Loucy (cell line): ENCODE measurements at regions not wholly inside any gene's neighbourhood (a gene's known extent, or its start where the extent isn't known, plus 50 kb on each side); places are given as distances from the start of the nearest gene placed in this dataset.
A peak's percentile ranks its signal among the peaks of the same experiment; 100 is the strongest.

Source experiments
- H2AFZ ChIP-seq: fragments of 200-600 bp; sonication (generic); 2 replicates; pipeline ENCODE4 v1.6.0; 2016; ENCODE audit warnings: antibody characterized with exemption, mild to moderate bottlenecking, low read length, moderate library complexity
- H3F3A ChIP-seq: fragments of 200-600 bp; 2 replicates; pipeline ENCODE4 v1.6.0; 2016; ENCODE audit warnings: antibody characterized with exemption, low read depth, mild to moderate bottlenecking
- H3K27me3 ChIP-seq: fragments of 200-600 bp; sonication (generic); 2 replicates; pipeline ENCODE4 v1.6.1; 2014; ENCODE audit warnings: low read length, mild to moderate bottlenecking; ENCODE audit not compliant: insufficient read depth, poor library complexity, severe bottlenecking
- H3K36me3 ChIP-seq: fragments of 200-600 bp; sonication (generic); 2 replicates; pipeline ENCODE4 v1.6.1; 2016; ENCODE audit warnings: low read length; ENCODE audit not compliant: insufficient read depth
- H3K4me1 ChIP-seq: fragments of 200-600 bp; sonication (generic); 2 replicates; pipeline ENCODE4 v1.5.1; 2014; ENCODE audit warnings: low read length, mild to moderate bottlenecking; ENCODE audit not compliant: insufficient read depth, poor library complexity, severe bottlenecking
- H3K4me2 ChIP-seq: fragments of 200-600 bp; sonication (generic); 2 replicates; pipeline ENCODE4 v1.6.0; 2014; ENCODE audit warnings: antibody characterized with exemption, low read length, low read depth, mild to moderate bottlenecking; ENCODE audit not compliant: poor library complexity, severe bottlenecking
- H3K4me3 ChIP-seq: fragments of 200-600 bp; sonication (generic); 2 replicates; pipeline ENCODE4 v1.5.1; 2014; ENCODE audit warnings: low read length, mild to moderate bottlenecking, mixed read lengths; ENCODE audit not compliant: poor library complexity, severe bottlenecking
- H3K79me2 ChIP-seq: fragments of 200-600 bp; sonication (generic); 2 replicates; pipeline ENCODE4 v1.6.1; 2014; ENCODE audit warnings: low read length; ENCODE audit not compliant: insufficient read depth
- H3K9ac ChIP-seq: fragments of 200-600 bp; sonication (generic); 2 replicates; pipeline ENCODE4 v1.6.0; 2014; ENCODE audit warnings: mild to moderate bottlenecking, low read depth, low read length, moderate library complexity; ENCODE audit not compliant: poor library complexity, severe bottlenecking
- H3K9me2 ChIP-seq: fragments of 200-600 bp; sonication (generic); replicated peaks from 2 replicates; pipeline ENCODE4 v1.6.1; 2016; ENCODE audit warnings: low read depth, low read length, mixed read lengths
- H3K9me3 ChIP-seq: fragments of 200-600 bp; sonication (generic); 2 replicates; pipeline ENCODE4 v1.6.1; 2014; ENCODE audit warnings: mild to moderate bottlenecking, antibody characterized with exemption, low read length, low read depth; ENCODE audit not compliant: insufficient read depth
- H4K20me1 ChIP-seq: fragments of 200-600 bp; sonication (generic); 2 replicates; pipeline ENCODE4 v1.6.0; 2014; ENCODE audit warnings: antibody characterized with exemption, low read length, mild to moderate bottlenecking; ENCODE audit not compliant: insufficient read depth, poor library complexity, severe bottlenecking
- EZH2phosphoT487 ChIP-seq: fragments of 200-600 bp; IDR thresholded peaks from 2 replicates; pipeline ENCODE4 v1.6.1; 2018; ENCODE audit warnings: antibody characterized with exemption, mild to moderate bottlenecking, moderate library complexity, borderline replicate concordance
- TF ChIP-seq, protein P1 (sequence below): fragments of 200-600 bp; sonication (generic); conservative IDR thresholded peaks from 2 replicates; pipeline ENCODE4 v1.5.1; 2014; ENCODE audit warnings: mild to moderate bottlenecking, antibody characterized with exemption, low read length

DNA sequence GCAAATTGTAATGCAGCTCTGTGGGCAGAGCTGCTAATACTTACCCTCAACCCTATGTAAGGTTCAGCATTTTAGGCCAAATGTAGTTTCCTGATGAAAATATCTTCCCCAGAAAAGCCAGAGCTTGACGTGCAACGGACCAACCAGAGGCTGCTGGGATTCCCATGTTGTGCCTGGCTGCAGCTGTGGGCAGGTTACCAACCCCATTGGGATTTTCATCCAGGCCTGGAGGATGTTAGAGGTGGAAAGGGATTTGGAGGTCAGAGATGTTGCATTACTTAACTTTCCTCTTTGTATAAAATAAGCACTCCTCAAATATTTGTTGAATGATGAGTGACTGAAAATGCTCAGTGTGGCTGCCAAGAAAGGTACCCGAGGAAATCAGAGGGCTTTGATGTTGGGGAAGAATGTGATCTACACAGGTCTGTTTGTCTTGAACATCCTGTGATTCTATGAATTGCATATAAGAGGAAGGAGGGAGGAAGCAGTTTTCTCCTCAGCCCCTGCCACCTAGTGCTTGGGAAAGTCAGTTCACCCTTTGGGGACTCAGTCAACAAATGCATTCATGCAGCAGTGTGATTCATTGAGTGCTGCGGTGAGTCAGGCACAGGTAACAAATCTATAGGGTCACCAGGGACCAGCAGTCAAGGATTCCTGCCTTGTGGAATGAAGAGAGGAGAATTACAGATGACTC lies 487.2 kb downstream of the RPS24 start:
- peak overlapping the region; percentile 43; the same call in 1 of the 2 replicates for H2AFZ ChIP-seq
- peaks cover 13% of the 10 kb centered on the region for H3K4me1 ChIP-seq
- H4K20me1 ChIP-seq, result no peaks in the 10 kb centered on the region
- H3K36me3 ChIP-seq, result no peaks in the 10 kb centered on the region
- H3K27me3 ChIP-seq, result no peaks in the 10 kb centered on the region
- H3K9me3 ChIP-seq, result no peaks in the 10 kb centered on the region
- H3K4me3 ChIP-seq, result no peak overlapping the region
- H3K9ac ChIP-seq, result no peak overlapping the region
- H3K9me2 ChIP-seq, result no peaks in the 10 kb centered on the region
- no peak overlapping the region for H3K4me2 ChIP-seq
- TF ChIP-seq, protein P1, sequence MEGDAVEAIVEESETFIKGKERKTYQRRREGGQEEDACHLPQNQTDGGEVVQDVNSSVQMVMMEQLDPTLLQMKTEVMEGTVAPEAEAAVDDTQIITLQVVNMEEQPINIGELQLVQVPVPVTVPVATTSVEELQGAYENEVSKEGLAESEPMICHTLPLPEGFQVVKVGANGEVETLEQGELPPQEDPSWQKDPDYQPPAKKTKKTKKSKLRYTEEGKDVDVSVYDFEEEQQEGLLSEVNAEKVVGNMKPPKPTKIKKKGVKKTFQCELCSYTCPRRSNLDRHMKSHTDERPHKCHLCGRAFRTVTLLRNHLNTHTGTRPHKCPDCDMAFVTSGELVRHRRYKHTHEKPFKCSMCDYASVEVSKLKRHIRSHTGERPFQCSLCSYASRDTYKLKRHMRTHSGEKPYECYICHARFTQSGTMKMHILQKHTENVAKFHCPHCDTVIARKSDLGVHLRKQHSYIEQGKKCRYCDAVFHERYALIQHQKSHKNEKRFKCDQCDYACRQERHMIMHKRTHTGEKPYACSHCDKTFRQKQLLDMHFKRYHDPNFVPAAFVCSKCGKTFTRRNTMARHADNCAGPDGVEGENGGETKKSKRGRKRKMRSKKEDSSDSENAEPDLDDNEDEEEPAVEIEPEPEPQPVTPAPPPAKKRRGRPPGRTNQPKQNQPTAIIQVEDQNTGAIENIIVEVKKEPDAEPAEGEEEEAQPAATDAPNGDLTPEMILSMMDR, result peak; percentile 70
- no peak for TF ChIP-seq EZH2phosphoT487
- no peaks in the 10 kb centered on the region for H3K79me2 ChIP-seq
- no peaks in the 10 kb centered on the region for H3F3A ChIP-seq

DNA sequence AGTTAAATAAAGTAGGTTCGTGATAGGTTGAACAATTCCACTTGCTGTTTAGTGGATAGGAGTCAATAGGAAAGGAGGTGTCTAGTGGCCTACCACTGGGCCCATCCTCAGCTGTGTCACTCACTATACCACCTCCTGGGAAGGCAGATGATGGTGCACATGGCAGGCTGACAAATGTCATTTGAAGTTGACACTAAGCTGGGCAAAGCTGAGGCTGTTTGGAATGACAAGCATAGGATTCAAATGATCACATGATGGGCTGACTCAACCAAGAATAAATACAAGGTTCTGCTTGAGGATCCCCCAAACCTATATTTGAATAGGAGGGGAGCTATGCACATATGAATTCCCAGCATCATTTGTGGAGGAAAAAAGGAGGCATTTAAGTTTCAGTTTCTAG lies 489.8 kb downstream of the RPS24 start:
- Histone ChIP-seq H3K79me2 (no peaks in the 10 kb centered on the region), H4K20me1 (no peaks in the 10 kb centered on the region), H3K4me3 (no peak overlapping the region), H3K9me2 (no peaks in the 10 kb centered on the region), H3K9ac (no peak overlapping the region), H3F3A (no peaks in the 10 kb centered on the region), H3K4me2 (no peak overlapping the region), H3K9me3 (no peaks in the 10 kb centered on the region), H2AFZ (no peak overlapping the region), H3K36me3 (no peaks in the 10 kb centered on the region), H3K4me1 (peaks cover 13% of the 10 kb centered on the region), H3K27me3 (no peaks in the 10 kb centered on the region)
- TF ChIP-seq EZH2phosphoT487, result no peak

DNA sequence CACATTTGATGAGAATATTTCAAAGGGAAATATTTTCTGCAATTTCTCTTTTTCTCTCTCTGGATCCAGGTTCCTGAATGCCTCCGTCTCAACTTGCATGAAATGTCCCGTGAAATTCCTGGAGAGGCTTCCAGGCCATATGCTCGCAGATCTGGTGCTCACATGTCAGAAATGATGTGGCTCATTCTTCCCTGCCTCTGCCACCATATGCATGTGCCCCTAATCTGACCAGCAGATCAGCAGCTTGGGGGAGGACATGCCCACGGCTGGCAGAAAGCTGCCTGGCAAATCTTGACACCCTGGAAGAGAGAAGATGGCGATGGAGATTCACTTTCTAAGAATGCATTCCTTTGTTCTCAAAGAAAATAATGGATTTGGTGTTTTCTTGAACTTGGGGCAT lies 490.7 kb downstream of the RPS24 start:
- TF ChIP-seq, protein P1, result no peak
- no peak for TF ChIP-seq EZH2phosphoT487

DNA sequence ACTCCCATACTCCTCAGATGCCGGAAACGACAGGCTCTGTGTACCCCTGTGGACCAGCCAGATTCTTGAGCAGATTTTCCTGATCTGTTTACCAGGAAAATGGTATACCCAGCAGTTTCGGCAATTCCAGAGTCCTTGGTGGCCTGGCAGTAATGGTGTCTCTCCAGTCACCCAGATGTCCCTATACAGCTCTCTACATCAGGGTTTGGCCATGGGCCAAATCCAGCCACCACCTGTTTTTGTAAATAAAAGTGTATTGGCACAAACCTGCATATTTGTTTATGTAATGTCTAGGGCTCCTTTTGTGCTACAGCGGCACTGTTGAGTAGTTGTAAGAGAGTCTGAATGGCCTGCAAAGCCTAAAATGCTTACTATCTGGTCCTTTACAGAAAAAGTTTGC lies 491.3 kb downstream of the RPS24 start:
- H4K20me1 ChIP-seq, result no peaks in the 10 kb centered on the region
- no peak overlapping the region for H3K4me3 ChIP-seq
- peaks cover 11% of the 10 kb centered on the region for H3K4me1 ChIP-seq
- no peaks in the 10 kb centered on the region for H3K36me3 ChIP-seq
- no peaks in the 10 kb centered on the region for H3K9me2 ChIP-seq
- H3K4me2 ChIP-seq, result no peak overlapping the region
- no peaks in the 10 kb centered on the region for H3K79me2 ChIP-seq
- H3K9ac ChIP-seq, result no peak overlapping the region
- no peak for TF ChIP-seq EZH2phosphoT487
- TF ChIP-seq, protein P1, result no peak
- no peaks in the 10 kb centered on the region for H3F3A ChIP-seq
- H3K9me3 ChIP-seq, result no peaks in the 10 kb centered on the region
- no peaks in the 10 kb centered on the region for H3K27me3 ChIP-seq
- H2AFZ ChIP-seq, result no peak overlapping the region

More for the DNA sequence above, 490.7 kb downstream of the RPS24 start:
- Histone ChIP-seq H3K27me3 (no peaks in the 10 kb centered on the region), H4K20me1 (no peaks in the 10 kb centered on the region), H3K36me3 (no peaks in the 10 kb centered on the region), H2AFZ (no peak overlapping the region), H3K9me2 (no peaks in the 10 kb centered on the region), H3K4me3 (no peak overlapping the region), H3K79me2 (no peaks in the 10 kb centered on the region), H3K4me1 (peaks cover 13% of the 10 kb centered on the region), H3K9ac (no peak overlapping the region), H3K4me2 (no peak overlapping the region), H3F3A (no peaks in the 10 kb centered on the region), H3K9me3 (no peaks in the 10 kb centered on the region)
